ENCODE measurements at regions not wholly inside any gene's neighbourhood (a gene's known extent, or its start where the extent isn't known, plus 50 kb on each side); places are given as distances from the start of the nearest gene placed in this dataset.

GRCh38 chr13:53732664-53733063 is 704.1 kb downstream of the OLFM4 start:
- BruUV-seq (replicated peaks): no TSS peak
- intact Hi-C loops (cut with micrococcal nuclease; ENCODE audit: unreplicated experiment): no loop called here

GRCh38 chr13:53743906-53744305 is 715.3 kb downstream of the OLFM4 start:
- intact Hi-C loops (cut with micrococcal nuclease; ENCODE audit: unreplicated experiment): no loop called here
- Histone ChIP-seq H3K36me3 (ENCODE audit: insufficient read depth, low read length, poor library complexity, severe bottlenecking) (no peaks in the 10 kb centered on the region), H3K27ac (ENCODE audit: low read depth, low read length, poor library complexity, severe bottlenecking) (no peak overlapping the region), H3K4me3 (ENCODE audit: low read depth, low read length, poor library complexity, severe bottlenecking) (no peak overlapping the region), H3K27me3 (replicated peaks; ENCODE audit: insufficient read depth, low read depth, low read length, poor library complexity) (no peaks in the 10 kb centered on the region), H3K4me1 (ENCODE audit: insufficient read depth, low read length, poor library complexity, severe bottlenecking) (no peaks in the 10 kb centered on the region), H3K9me3 (ENCODE audit: low read depth, low read length, poor library complexity, severe bottlenecking) (no peaks in the 10 kb centered on the region)
- no peak for DNase-seq (ENCODE audit: low spot score)
- POLR2A ChIA-PET (ENCODE audit: low non-redundant PET): no interaction called here
- TF ChIP-seq CTCF (conservative IDR thresholded peaks at IDR 0.05; ENCODE audit: low read depth, low read length): 0 out of 2 replicates have a peak, but pooled peaks have one; percentile 10
- no peak for TF ChIP-seq EZH2 (IDR thresholded peaks at IDR 0.05; ENCODE audit: borderline replicate concordance, low read depth, low read length, poor library complexity, severe bottlenecking)
- BruUV-seq (replicated peaks): no TSS peak
- CTCF ChIA-PET: no interaction called here

More at GRCh38 chr13:53732664-53733063, 704.1 kb downstream of the OLFM4 start:
- no peaks in the 10 kb centered on the region for H3K4me1 ChIP-seq (ENCODE audit: insufficient read depth, low read length, poor library complexity, severe bottlenecking)
- H3K4me3 ChIP-seq (ENCODE audit: low read depth, low read length, poor library complexity, severe bottlenecking): no peak overlapping the region
- no peaks in the 10 kb centered on the region for H3K36me3 ChIP-seq (ENCODE audit: insufficient read depth, low read length, poor library complexity, severe bottlenecking)
- TF ChIP-seq CTCF (conservative IDR thresholded peaks at IDR 0.05; ENCODE audit: low read depth, low read length) (no peak), EZH2 (IDR thresholded peaks at IDR 0.05; ENCODE audit: borderline replicate concordance, low read depth, low read length, poor library complexity, severe bottlenecking) (no peak)
- no peaks in the 10 kb centered on the region for H3K27me3 ChIP-seq (replicated peaks; ENCODE audit: insufficient read depth, low read depth, low read length, poor library complexity)
- no peak for DNase-seq (ENCODE audit: low spot score)
- POLR2A ChIA-PET (ENCODE audit: low non-redundant PET): no interaction called here
- CTCF ChIA-PET: no interaction called here
- H3K27ac ChIP-seq (ENCODE audit: low read depth, low read length, poor library complexity, severe bottlenecking): no peak overlapping the region
- H3K9me3 ChIP-seq (ENCODE audit: low read depth, low read length, poor library complexity, severe bottlenecking): no peaks in the 10 kb centered on the region

GRCh38 chr13:53747825-53748224 is 719.2 kb downstream of the OLFM4 start:
- no peaks in the 10 kb centered on the region for H3K9me3 ChIP-seq (ENCODE audit: low read depth, low read length, poor library complexity, severe bottlenecking)
- ChIA-PET CTCF (no interaction called here), POLR2A (ENCODE audit: low non-redundant PET) (no interaction called here)
- H3K4me1 ChIP-seq (ENCODE audit: insufficient read depth, low read length, poor library complexity, severe bottlenecking): no peaks in the 10 kb centered on the region
- H3K4me3 ChIP-seq (ENCODE audit: low read depth, low read length, poor library complexity, severe bottlenecking): no peak overlapping the region
- no TSS peak for BruUV-seq (replicated peaks)
- H3K27me3 ChIP-seq (replicated peaks; ENCODE audit: insufficient read depth, low read depth, low read length, poor library complexity): no peaks in the 10 kb centered on the region
- H3K27ac ChIP-seq (ENCODE audit: low read depth, low read length, poor library complexity, severe bottlenecking): no peak overlapping the region
- no peaks in the 10 kb centered on the region for H3K36me3 ChIP-seq (ENCODE audit: insufficient read depth, low read length, poor library complexity, severe bottlenecking)
- no peak for TF ChIP-seq EZH2 (IDR thresholded peaks at IDR 0.05; ENCODE audit: borderline replicate concordance, low read depth, low read length, poor library complexity, severe bottlenecking)
- no peak for TF ChIP-seq CTCF (conservative IDR thresholded peaks at IDR 0.05; ENCODE audit: low read depth, low read length)
- DNase-seq (ENCODE audit: low spot score): no peak
- intact Hi-C loops (cut with micrococcal nuclease; ENCODE audit: unreplicated experiment): no loop called here

All from A673 (cell line).